ENCODE measurements at regions not wholly inside any gene's neighbourhood (a gene's known extent, or its start where the extent isn't known, plus 50 kb on each side); places are given as distances from the start of the nearest gene placed in this dataset.

- TF ChIP-seq REST (IDR thresholded peaks at IDR 0.05; ENCODE audit: low read depth, low read length) (no peak), TEAD4 (IDR thresholded peaks at IDR 0.05; ENCODE audit: borderline replicate concordance, insufficient read depth) (no peak)
These were observed 62.9 kb downstream of the MYEOV start for GRCh38 chr11:69356703-69357457.
